ENCODE measurements at regions not wholly inside any gene's neighbourhood (a gene's known extent, or its start where the extent isn't known, plus 50 kb on each side); places are given as distances from the start of the nearest gene placed in this dataset.

DNA sequence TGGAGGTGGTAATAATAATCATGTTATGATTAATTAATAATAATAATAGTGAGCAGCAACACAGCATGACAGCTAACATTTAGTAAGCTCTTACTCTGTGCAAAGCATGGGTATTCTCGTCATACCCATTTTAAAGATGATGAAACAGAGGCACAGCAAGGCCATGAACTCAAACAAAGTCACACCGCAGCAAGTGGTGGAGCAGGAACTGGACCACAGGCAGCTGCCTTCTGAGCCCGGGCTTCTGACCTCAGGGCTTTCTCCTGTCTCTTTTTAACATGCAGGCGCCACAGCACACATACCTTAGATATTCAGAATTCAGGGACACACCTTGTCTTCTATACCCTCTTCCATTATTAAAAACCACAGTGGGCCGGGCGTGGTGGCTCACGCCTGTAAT, 50.7 kb upstream of the SPATA12 start:
- no peak for DNase-seq

DNA sequence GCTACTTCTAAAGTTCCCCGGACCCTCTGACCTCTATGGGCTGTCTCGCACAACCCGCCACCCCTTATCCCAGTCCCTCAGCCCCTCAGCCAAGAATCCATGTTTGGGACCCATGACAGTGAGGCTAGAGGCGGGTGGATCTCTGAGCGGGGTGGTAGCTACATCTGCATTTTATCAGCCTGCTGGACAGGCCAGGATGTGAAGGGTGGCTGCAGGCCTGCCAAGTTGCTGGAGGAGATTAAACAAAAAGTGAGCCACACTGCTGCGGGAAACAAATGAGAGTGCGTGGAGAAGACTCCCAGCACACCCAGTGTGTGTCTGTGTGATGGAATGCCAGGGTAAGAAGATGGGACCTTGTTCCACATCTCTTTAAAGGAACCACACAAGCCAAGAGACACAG, 51.1 kb upstream of the SPATA12 start:
- no peak for DNase-seq

DNA sequence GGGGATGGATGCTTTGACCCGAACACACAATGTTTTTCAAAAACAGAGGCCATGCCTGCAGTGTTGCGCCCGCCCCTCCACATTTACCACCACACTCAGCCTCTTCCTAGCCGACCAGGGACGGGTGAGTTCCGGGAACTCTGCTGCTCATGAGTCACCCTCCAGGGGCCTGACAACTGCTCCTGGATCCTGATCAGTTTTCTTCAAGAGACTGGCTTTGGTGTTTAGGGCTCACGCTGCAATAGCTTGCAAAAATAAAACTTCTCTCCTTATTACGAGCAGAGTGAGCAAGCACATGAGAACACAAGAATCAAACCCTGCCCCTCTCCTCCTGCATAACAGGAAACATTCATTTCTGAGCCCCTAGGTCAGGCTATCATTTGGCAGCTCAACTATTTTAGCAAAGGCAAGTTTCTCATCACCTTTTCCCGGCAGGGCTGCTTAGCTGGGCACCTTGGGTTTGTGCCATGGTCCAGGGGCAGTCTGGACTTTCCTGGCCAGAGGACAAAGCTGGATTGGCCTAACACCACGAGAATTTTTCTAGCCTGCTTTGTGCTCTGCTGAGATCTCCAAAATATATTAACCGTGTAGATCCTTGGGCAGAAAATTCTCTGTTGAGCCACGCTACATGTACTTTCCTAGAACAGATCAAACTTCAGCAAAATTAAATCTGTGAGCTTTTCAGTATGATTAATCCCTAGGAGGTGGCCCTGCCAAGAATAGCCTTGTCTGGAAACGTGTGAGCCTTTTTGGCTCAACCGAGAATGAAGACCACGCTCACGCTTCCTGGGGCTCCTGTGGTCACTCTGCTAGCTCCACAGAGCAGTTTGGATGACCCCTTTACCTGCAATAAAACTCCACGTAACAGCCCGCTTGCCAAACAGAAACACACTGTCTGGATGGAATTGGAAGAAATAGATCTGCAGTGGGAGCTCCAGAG, 52.7 kb upstream of the SPATA12 start:
- peak; percentile 72 for DNase-seq

DNA sequence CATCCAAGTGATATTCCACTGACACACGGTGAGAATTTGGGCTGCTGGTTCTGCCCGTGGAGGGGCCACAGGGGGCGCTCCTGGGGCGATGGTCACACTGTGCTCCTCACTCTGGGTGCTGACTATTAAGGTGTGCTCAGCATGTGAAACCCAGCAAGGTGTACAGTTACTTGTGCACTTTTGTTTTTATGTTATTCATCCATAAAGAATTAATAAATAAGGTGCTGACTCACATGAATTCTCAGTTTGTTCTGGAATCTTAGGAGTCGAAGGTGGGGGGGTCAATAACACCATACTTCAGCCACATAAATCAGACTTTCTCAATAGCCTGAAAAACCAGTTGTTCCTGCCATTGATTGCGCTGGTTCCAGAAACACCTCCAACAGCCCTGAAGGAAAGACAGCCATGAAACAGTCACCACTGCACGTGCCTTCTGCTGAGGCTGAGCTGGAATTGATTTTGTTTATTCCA, 53.5 kb upstream of the SPATA12 start:
- DNase-seq: no peak

DNA sequence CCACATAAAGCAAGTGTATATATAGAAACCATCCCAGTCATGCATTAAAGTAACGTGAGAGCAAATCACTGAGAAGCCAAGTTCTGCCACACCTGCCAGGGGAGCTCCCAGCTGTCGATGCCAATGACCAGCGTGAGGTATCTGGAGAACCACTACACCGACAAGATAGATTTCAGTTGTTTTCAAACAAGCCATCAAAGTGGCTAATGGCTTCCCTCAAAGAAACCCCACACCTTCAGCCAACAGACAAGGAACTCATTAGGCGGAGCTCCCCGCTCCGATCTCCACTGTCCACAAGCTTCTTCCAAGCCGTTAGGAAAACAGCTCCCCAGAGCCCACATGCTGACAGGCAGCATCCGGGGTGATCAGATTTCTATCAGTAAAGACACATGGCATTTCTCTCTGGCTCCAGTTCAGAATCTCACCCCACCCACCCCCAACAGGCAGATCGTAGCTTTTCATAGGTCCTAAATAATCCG, 54.2 kb upstream of the SPATA12 start:
- DNase-seq: no peak

DNA sequence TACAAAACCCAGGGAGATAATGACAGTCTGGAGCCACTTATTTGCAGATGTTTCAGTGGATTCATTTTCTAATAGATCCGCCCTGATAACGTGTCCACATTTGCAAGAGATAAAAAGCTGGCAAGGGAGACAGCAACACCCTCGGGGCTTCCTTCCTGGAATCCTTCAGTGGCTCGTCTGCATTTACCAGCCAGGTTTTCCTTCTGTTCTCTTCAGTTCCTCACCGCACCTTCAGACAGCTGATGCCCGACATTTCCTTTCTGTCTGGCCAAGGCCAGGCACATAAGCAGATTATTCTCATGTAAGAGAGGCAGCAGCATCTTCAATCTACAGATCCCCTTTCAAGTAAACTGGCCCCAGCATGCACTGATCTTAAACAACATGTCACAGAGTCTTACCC, 56.2 kb upstream of the SPATA12 start:
- DNase-seq: no peak

DNA sequence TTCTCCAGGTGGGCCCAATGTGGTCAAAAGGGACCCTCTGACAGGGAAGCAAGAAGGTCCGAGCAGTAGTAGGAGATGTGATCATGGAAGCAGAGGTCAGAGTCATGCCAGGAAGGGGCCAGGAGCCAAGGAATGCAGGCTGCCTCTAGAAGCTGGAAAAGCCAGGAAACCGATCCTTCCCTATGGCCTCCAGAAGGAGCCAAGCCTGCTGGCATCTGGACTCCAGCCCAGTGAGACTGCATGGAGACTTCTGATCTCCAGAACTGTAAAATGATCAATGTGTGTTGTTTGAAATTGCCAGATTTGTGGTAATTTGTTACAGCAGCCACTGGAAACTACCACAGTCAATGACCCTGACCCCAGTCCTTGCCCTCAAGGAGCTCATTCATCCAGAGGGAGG, 56.8 kb upstream of the SPATA12 start:
- DNase-seq: no peak

DNA sequence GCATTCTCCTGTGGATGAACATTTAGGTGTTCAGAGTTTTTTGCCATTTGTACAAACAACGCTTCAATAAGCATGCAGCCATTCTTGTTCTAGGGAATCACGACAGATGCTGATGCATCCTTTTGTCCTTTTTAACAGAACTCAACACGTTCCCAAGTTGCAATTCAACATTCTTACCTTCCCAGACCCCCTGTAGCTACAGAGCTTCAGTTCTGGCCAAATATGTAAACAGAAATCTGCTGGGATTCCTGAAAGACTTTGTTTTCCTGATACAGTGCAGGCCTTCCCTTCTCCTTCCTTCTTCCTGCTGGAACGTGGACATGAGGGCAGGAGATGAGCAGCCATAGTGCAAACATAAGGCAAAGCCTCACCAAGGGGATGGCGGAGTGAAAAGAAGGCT, 59.1 kb upstream of the SPATA12 start:
- DNase-seq: no peak

DNA sequence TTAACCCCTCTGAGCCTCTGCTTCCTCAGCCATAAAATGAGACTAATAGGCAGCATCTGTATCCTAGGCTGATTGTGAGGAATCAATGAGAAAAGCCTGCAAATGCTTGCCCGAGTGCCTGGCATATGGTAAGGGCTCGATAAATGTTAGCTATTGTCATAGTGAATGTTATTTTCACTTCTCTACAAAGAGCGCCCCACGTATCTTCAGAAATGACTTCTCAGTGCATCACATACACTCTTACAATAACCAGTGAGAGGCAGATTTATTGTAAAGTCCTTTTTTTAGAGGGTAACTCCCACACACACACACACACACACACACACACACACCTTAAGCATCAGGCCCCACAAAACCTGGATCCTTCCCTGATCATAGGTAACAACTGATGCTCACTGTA, 60.5 kb upstream of the SPATA12 start:
- DNase-seq: no peak

DNA sequence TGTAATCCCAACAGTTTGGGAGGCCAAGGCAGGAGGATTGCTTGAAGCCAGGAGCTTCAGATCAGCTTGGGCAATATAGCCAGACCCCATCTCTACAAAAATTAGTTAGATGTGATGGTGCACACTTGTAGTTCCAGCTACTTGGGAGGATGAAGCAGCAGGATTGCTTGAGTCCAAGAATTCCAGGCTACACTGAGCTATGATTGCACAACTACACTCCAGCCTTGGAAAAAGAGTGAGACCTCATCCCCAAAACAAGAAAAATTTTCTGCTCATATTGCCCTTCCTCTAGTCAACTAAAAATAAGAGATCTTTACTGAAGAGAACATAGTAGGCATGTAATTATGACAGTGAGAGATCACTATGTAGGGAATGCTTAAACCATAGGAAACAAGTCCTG, 60.9 kb upstream of the SPATA12 start:
- no peak for DNase-seq

DNA sequence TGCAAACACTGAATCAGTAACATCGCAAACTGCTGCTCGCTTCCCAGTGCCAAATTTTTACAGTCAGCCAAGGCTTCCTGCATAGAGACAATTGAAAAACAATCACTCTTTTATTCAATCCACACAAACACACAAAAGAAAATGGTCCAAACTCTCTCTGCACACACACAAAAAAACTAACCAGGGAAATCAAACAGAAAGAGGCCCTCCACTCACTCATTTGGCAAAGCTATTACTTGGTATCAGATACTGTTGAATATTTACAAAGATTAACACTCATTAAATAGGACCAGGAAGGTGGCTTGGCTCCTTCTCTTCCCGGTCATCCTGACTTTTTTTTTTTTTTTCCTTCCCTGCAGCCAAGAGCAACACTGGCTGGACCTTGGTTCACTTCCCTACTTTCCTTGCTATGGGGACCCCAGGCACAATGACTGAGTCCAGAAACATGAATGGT, 62.4 kb upstream of the SPATA12 start:
- no peak for DNase-seq

DNA sequence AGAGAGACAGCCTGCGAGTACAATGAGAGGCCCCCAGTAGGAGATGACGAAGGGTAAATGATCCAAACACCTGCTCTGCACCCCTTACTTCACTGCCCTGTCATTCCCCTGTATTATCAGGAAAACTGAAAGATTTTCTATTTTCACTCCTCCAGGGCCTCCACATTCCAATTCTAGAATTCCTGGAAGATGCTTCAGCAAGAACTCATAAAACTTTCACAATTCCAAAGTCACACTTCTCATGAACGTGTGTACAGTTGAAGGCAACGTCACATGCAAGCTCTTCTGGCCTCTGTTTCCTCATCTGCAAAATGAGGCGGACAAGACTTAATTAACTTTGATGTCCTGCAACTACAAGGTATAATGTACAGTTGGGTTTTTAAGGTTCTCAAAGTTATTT, 62.8 kb upstream of the SPATA12 start:
- DNase-seq: no peak

DNA sequence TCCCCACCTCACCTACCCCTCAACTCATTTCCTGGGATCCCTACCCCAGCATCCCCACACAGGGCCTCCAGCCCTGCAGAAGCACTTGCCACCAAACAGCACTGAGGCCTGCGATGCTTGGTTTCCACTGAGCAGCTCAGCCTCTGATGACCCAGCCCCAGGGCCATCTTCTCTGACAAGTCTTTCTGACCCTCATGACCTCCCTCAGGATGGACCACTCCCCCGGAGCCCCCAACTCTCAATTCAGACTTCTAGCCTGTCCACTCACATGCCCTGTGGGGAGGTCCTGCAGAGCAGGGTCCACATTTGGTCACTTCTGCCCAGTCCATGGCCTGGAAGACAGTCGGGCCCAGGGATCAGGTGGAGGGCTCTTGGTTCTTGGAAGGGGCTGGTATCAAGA, 63.4 kb upstream of the SPATA12 start:
- DNase-seq: no peak

DNA sequence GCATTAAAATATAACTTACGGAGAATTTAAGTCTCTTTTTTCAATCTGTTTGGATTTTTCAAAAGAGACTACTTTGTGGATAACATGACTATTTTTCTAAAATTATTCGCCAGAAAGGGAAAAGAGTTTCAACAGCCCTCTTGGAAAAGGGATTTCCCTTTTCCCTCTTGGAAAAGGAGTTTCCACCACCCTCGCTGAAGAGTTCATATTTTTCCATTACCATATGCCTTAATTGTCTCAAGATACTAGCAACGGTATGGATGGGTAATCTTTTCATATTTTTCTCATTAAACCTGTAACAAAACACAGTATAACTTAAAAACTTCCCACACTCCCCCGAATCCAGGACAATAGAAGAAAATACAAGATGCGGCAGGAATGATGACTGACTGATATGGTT, 66.1 kb upstream of the SPATA12 start:
- no peak for DNase-seq

DNA sequence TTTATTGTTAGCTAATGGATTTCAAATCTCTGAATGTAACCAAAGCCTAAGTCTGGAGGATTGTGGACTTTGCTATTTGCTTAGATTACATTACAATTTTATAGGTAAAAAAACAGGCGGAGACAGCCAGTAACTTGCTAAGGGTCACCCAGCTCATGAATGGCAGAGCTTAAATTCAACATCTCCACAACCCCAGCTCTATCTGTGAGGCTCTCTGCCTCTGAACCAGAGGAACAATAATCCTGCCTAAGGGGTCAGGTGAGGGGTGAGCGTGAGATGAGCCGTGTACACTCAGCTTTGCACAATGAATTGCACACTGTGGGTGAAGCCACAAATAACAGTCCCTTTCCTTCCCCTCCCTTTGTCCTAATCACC, 69.8 kb upstream of the SPATA12 start:
- no peak for DNase-seq

DNA sequence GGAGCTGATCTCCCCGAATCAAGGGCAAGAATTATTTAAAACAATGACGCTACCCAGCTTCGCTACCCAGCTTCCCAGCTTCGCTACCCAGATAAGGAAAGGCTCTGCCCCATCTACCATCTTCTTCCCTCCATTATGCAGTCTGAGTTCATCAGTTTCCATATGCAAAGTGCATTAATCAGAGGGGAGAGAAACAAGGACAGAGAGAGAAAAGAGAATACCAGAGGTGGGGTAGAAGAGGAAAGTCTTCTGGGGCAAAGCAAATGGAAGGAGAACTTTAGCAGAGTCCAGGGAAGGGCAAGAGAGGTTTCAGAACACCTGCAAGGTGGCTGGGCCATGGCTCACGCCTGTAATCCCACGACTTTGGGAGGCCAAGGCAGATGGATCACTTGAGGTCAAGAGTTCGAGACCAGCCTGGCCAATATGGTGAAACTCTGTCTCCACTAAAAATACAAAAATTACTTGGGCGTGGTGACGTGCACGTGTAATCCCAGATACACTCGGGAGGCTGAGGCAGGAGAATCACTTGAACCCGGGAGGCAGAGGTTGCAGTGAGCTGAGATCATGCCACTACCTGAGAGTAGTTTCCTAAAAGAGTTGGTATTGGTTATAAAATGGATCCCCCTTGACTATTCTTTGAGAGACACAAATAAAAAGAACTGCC, 70.4 kb upstream of the SPATA12 start:
- DNase-seq: no peak

DNA sequence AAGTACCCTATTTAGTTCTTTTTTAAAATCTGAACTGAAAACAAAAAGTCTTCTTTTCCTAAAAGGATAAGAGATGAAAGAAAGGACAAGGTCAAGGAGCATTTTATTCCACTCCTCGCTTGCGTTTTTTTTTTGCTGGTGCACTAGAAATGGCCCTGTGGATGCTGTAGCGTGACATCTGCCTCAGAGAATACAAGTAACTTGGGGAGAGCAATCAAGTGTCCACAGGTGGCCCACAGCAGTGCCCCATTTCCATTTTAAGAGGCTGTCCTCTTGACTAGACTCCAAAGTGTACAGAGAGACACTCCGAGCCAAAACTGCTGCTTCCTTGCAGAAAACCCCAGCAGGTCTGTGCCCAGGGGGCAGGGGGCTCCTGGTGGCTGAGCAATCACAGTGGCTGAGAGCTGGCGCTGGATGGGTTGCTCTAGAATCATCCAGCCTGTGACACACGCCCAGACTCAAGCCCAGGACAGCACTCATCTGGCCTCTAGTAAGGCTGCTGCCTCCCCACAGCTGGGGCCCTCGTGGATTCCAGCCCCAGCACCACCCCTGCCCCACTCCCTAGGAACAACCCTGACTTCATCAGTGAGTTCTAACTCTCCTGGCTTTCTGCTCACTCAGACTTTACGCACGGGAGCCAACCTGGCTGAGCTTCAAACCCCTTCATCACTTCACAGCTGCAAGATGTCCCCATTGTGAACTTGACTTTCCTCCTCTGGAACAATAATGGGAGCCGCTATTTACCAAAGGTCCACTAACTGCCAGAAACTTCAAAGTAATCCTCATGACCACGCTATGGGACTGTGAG, 71.1 kb upstream of the SPATA12 start:
- DNase-seq: no peak

DNA sequence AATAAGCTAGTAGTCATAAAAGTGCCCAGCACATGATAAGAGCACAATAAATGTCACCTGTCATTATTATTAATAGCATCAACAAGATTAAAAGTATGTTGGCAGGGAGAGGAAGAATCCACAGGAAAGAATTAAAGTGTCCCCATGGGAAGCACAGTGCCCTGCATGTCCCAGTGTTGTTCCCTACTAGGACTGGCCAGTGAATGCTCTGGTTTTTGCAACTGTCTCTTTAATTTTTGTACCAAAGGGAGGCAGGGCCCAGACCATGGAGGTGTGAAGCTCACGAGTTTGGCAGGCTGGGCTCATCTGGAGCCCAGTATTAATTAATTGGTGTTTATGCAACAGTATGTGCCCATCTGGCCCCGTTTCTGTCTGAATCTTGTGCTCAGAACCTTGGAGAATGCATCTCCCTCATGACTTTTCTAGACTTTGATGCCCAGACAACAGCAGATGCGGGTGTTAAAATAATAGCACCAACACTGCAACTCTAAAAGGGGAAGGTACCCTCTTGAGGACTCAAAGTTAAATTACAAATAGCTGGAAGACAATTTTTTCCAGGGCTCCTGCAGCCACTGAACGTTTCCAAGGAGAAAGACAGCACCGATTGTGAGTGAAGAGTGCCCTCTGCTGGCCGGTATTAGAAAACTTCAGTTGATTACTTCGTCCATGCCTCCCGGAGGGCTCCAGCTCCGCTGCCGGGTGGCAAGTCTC, 71.9 kb upstream of the SPATA12 start:
- peak; percentile 68 for DNase-seq

DNA sequence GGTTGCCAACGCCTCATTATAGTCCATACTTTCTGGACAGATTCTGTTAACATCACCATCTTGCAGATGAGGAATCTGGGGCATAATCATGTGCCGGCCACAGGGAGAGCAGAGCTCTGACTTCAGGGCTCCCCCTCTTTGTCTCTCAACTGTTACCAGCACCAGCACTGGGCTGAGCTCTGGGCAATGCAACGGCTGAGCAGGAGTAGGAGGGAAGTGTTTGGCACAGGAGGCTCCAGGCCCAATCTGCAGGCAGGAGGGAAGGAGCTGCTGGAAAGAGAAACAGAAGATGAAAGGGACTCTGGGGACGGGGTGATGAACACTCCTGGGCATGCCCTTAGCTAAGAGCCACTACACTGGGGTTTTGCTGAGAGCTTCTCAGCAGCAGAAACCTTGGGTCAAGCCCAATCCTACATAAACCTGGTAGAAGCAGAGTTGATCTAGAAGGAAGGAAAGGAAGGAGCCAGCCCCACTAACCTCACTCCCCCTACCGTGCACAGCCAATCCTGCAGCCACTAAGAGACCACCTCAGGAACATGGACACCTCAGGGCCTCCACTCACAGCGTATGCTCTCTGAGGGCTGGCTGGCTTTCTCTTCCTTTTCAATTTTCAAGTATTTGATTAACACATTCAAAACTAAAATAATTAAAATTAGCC, 73.1 kb upstream of the SPATA12 start:
- no peak for DNase-seq

DNA sequence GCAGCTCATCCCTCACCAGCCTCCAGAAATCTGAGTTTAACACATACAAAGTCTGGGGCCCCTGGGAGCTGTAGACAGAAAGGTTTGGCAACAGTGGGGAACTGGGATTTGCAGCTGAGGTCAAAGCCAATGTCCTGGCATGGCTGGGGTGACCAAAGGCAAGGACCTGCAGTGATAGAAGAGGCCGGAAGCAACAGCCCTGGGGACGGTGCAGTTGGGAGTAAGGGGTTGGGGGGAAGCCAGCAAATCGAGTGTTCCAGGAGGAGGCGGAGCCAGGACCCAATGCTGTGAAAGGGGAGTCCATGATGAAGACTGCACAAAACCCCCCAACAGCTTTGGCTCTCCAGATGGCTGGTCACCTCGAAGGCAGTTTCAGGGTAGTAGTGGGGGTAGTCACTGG, 74.1 kb upstream of the SPATA12 start:
- no peak for DNase-seq

DNA sequence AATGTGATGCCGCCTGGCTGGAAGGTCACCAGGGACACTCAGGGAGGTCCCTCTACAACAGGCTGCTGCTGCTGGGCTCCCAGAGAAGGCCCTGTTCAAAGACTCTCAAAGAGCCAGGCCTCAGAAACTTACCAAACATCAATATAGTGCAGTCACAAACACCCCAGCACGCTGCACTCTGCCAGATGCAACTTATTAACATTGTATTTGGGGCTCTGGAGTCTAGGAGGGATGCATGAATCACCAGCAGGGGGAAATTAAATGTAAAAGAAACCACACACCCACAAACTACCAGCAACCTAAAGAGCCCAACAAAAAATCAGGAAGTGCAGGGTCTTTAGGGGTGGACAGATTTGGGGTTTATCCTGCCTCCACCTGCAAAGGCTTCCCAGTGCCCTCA, 74.6 kb upstream of the SPATA12 start:
- DNase-seq: no peak

DNA sequence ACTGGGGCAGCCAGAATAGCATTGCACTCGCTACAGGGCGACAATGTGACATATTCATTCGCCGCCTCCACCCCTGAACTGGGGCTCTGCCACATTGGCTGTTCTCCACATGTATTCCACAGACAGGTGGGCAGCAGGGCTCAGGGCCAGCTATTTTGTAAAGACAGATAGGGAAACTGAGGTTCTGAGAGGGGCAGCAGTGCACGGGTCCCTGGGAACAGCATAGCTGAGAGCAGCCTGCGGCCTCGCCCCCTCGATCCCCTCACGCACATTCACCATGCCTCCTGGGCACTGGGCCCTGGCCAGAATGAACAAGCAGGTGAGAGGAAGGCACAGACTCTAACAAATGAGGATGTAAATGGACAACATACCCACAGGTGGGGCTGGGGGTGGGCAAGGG, 75.0 kb upstream of the SPATA12 start:
- DNase-seq: no peak
